ENCODE measurements at regions not wholly inside any gene's neighbourhood (a gene's known extent, or its start where the extent isn't known, plus 50 kb on each side); places are given as distances from the start of the nearest gene placed in this dataset.

GRCh38 chr1:25034736-25035522 is 104.9 kb upstream of the RUNX3 start:
- no peak for ATAC-seq
- Mint-ChIP-seq H3K4me3 (peak overlapping the region in 8 of 10 donors; percentile 8 to 64 (median 34)), H3K9me3 (no peaks in the 10 kb centered on the region), H3K4me1 (peaks cover 13 to 54% (median 33%) of the 10 kb centered on the region in 4 donors), H3K36me3 (no peaks in the 10 kb centered on the region), H3K27me3 (no peaks in the 10 kb centered on the region), H3K27ac (peak overlapping the region in 5 of 10 donors; percentile 50 to 96 (median 56))
- DNase-seq, result no peak
- POLR2A ChIA-PET, result interaction anchor here (1.0 to 8.1 kb wide), 11 partner anchors 11 to 122 kb away, joined by 3 to 107 read pairs (median 9); partner anchors contain the start of gene RUNX3

DNA sequence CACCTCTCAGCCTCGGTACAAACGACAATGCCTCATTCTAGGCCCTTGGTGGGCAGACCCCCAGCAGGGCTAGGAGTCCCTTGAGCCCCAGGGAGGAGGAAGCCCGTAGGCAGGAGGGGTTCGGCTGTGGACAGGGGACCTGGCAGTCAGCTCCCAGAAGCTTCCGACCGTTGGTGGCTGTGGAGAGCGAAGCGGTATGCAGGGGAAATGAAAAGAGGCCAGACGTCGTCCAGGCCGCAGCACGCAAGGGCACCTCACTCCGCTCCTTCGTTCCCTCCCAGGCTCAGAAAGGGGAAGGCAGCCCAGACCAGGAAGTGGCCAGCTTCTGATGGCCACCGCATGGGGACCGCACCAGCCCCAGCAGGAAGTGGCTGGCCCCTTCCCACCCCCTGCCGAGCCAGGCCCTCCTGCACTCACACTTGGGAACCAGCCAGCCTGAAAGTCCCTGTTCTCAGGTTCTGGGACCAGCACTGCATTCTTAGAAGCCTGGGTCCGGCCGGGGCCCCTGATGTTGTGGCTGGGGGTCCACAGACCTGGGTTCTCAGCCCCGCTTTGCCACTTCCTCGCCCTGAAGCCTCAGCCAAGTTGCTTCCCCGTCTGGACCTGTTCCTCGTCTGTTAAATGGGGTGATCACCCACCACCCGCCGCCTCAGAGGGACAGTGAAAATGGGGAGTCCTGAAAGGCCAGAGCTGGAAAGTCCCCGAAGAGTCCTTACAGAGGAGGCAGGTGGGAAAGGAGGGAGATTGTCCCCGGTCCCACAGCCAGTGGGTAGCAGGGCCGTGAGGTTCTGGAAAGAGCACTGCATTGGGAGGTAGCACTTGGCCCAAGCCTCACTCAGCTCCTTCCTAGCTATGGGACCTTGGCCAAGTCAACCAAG is 104.0 kb upstream of the RUNX3 start:
- peak in 2 of 10 donors; percentile 21 to 28 for DNase-seq

DNA sequence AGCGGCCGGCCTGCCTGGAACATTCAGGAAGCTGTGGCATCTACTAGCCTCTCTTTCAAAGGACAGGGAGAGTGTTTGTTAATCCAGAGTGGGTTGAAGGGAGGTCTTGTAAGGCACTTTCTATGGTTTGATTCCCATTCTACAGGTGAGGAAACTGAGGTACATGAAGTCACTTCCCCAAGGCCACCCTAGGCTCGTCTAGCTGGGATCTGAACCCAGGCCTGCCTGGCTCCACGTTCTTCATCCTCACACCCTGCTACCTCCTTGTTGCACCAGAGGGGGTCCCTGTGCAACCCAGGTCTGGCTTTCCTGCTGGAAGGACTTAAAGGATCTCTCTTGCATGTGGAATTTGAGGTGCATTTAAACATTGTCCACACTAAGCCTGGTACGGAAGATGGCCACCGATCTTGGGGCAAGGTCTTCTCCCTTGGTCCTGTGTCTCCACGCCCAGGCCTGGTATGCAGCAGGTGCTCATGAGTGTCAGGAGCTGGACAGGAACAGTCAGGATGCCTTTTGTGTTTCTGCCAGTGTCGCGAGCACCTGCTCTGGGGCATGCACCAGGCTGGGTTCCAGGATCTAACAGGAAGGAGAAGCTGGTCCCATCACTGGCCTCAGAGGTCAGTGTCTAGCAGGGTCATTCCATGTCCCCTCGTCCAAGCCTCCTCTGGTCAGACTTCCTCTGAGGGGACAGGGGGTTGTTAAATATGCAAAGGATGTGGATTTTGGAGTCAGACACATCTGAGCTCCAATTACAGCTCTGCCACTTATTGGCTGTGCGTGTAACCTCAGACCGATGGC is 103.2 kb upstream of the RUNX3 start:
- no peaks in the 10 kb centered on the region for H3K36me3 Mint-ChIP-seq
- ATAC-seq, result no peak

More for the DNA sequence above, 104.0 kb upstream of the RUNX3 start:
- Mint-ChIP-seq H3K27ac (peak overlapping the region in 8 of 10 donors; percentile 57 to 98 (median 96)), H3K4me1 (peaks cover 13 to 63% (median 39%) of the 10 kb centered on the region in 4 donors), H3K36me3 (no peaks in the 10 kb centered on the region), H3K27me3 (no peaks in the 10 kb centered on the region), H3K4me3 (peak overlapping the region in 8 of 10 donors; percentile 18 to 81 (median 60)), H3K9me3 (no peaks in the 10 kb centered on the region)
- POLR2A ChIA-PET, result interaction anchor here (0.8 to 8.1 kb wide), 11 partner anchors 10 to 105 kb away, joined by 3 to 107 read pairs (median 9); partner anchors contain the start of gene RUNX3
- ATAC-seq, result no peak

GRCh38 chr1:25031966-25032667 is 102.0 kb upstream of the RUNX3 start:
- H3K4me3 Mint-ChIP-seq, result peak overlapping the region; percentile 54 to 81 (median 69)
- no peaks in the 10 kb centered on the region for H3K36me3 Mint-ChIP-seq
- peak overlapping the region in 8 of 10 donors; percentile 95 to 98 (median 96) for H3K27ac Mint-ChIP-seq
- H3K9me3 Mint-ChIP-seq, result no peaks in the 10 kb centered on the region
- DNase-seq (peak in 9 of 10 donors; percentile 54 to 86 (median 68)), ATAC-seq (peak; percentile 58 to 88)
- peaks cover 6 to 73% (median 42%) of the 10 kb centered on the region in 4 donors for H3K4me1 Mint-ChIP-seq
- POLR2A ChIA-PET, result interaction anchor here (0.7 to 8.1 kb wide), 12 partner anchors 9 to 103 kb away, joined by 3 to 107 read pairs (median 6); partner anchors contain the start of gene RUNX3
- H3K27me3 Mint-ChIP-seq, result no peaks in the 10 kb centered on the region

More for the DNA sequence above, 103.2 kb upstream of the RUNX3 start:
- DNase-seq, result no peak
- Mint-ChIP-seq H3K4me1 (peaks cover 13 to 67% (median 41%) of the 10 kb centered on the region in 4 donors), H3K9me3 (no peaks in the 10 kb centered on the region), H3K27ac (peak overlapping the region in 8 of 10 donors; percentile 95 to 98 (median 96)), H3K27me3 (no peaks in the 10 kb centered on the region), H3K4me3 (peak overlapping the region; percentile 57 to 81 (median 66))
- POLR2A ChIA-PET, result interaction anchor here (0.7 to 8.1 kb wide), 16 partner anchors 10 to 123 kb away, joined by 3 to 107 read pairs (median 5); partner anchors contain the start of gene RUNX3

- no peaks in the 10 kb centered on the region for H3K36me3 Mint-ChIP-seq
- POLR2A ChIA-PET, result interaction anchor here (0.9 to 8.1 kb wide), 9 partner anchors 8 to 102 kb away, joined by 3 to 107 read pairs (median 11); partner anchors contain the start of gene RUNX3
These were observed 101.5 kb upstream of the RUNX3 start for GRCh38 chr1:25031601-25031965.

DNA sequence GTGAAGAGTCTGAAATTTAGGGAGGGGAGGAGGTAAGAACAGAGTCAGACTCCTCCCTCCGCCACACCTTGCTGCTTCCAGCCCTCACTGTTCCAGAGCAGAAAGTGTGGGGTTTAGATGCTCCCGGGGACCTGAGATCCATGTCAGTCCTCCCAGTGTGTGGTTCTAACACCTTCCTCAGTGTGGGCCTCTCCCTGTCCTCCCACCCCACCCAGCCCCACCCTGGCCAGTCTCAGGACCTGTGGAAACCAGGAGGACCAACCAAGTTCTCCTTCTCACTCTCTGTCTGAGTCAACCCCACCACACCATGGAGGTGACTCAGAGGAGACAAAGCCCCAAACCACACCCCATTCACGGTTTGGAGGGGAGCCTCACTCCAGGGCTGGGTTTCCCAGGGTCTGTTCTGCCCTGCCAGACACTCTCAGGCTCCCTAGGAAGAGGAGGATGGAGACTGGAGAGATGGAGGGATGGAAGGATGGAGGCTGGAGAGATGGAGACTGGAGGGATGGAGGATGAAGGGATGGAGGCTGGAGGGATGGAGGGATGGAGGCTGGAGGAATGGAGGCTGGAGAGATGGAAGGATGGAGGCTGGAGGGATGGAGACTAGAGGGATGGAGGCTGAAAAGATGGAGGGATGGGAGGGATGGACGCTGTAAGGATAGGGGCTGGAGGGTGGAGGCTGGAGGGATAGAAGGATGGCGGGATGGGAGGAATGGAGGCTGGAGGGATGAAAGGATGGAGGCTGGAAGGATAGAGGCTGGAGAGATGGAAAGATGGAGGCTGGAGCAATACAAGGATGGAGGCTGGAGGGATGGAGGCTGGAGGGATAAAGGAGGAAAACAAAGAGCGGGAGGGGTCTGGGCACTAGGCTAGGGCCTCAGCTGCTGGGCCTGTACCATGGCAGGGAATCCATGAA is 100.9 kb upstream of the RUNX3 start:
- H3K27ac Mint-ChIP-seq, result peak overlapping the region in 8 of 10 donors; percentile 79 to 98 (median 96)
- H3K4me1 Mint-ChIP-seq, result peaks cover 9 to 83% (median 43%) of the 10 kb centered on the region in 4 donors
- peak overlapping the region; percentile 7 to 81 (median 68) for H3K4me3 Mint-ChIP-seq

More at GRCh38 chr1:25031601-25031965, 101.5 kb upstream of the RUNX3 start:
- no peaks in the 10 kb centered on the region for H3K9me3 Mint-ChIP-seq
- H3K27me3 Mint-ChIP-seq, result no peaks in the 10 kb centered on the region
- H3K4me3 Mint-ChIP-seq, result peak overlapping the region in 8 of 10 donors; percentile 15 to 79 (median 64)
- DNase-seq, result peak in 3 of 10 donors; percentile 21 to 43 (median 35)
- H3K27ac Mint-ChIP-seq, result peak overlapping the region in 8 of 10 donors; percentile 95 to 98 (median 96)
- ATAC-seq, result peak; percentile 10 to 22
- peaks cover 8 to 79% (median 42%) of the 10 kb centered on the region in 4 donors for H3K4me1 Mint-ChIP-seq

DNA sequence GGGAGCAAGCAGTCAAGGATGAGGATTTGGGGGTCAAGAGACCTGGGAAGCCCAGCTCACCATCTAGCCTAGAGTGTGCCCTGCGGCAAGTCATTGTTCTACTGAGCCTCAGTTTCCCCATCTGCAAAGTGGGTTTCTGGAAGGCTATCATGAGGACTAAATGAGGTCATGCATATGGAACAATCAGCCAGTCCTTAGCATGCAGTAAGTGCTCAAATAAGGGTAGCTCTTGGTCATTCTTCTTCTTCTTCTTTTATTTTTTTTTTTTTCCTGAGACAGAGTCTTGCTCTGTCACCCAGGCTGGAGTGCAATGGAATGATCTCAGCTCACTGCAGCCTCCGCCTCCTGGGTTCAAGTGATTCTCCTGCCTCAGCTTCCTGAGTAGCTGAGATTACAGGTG is 99.9 kb upstream of the RUNX3 start:
- ATAC-seq (no peak), DNase-seq (no peak)
- peak overlapping the region in 9 of 10 donors; percentile 75 to 97 (median 91) for H3K27ac Mint-ChIP-seq
- H3K9me3 Mint-ChIP-seq, result no peaks in the 10 kb centered on the region
- H3K4me3 Mint-ChIP-seq, result peak overlapping the region; percentile 7 to 80 (median 70)
- H3K27me3 Mint-ChIP-seq, result no peaks in the 10 kb centered on the region
- peaks cover 16 to 91% (median 46%) of the 10 kb centered on the region in 4 donors for H3K4me1 Mint-ChIP-seq
- POLR2A ChIA-PET, result interaction anchor here (1.2 to 10.6 kb wide), 8 partner anchors 13 to 99 kb away, joined by 3 to 137 read pairs (median 5); partner anchors contain the start of gene RUNX3
- H3K36me3 Mint-ChIP-seq, result no peaks in the 10 kb centered on the region

More for the DNA sequence above, 100.9 kb upstream of the RUNX3 start:
- Mint-ChIP-seq H3K27me3 (no peaks in the 10 kb centered on the region), H3K9me3 (no peaks in the 10 kb centered on the region), H3K36me3 (no peaks in the 10 kb centered on the region)
- POLR2A ChIA-PET, result interaction anchor here (0.9 to 10.6 kb wide), 10 partner anchors 7 to 101 kb away, joined by 3 to 137 read pairs (median 9); partner anchors contain the start of gene RUNX3
- DNase-seq, result peak in 6 of 10 donors; percentile 35 to 81 (median 54)
- peak; percentile 38 to 69 for ATAC-seq

- H3K9me3 Mint-ChIP-seq, result no peaks in the 10 kb centered on the region
- peaks cover 25 to 97% (median 52%) of the 10 kb centered on the region in 4 donors for H3K4me1 Mint-ChIP-seq
- no peaks in the 10 kb centered on the region for H3K36me3 Mint-ChIP-seq
- ATAC-seq (no peak), DNase-seq (peak in 2 of 10 donors; percentile 13 to 37)
- peak overlapping the region; percentile 50 to 80 (median 70) for H3K4me3 Mint-ChIP-seq
- POLR2A ChIA-PET, result interaction anchor here (1.0 to 10.6 kb wide), 12 partner anchors 12 to 204 kb away, joined by 3 to 137 read pairs (median 4); partner anchors contain the start of genes RUNX3 and SYF2
- no peaks in the 10 kb centered on the region for H3K27me3 Mint-ChIP-seq
- peak overlapping the region in 9 of 10 donors; percentile 81 to 96 (median 90) for H3K27ac Mint-ChIP-seq
These were observed 99.0 kb upstream of the RUNX3 start for GRCh38 chr1:25028907-25029599.

- no peaks in the 10 kb centered on the region for H3K36me3 Mint-ChIP-seq
- ATAC-seq (no peak), DNase-seq (no peak)
- H3K4me1 Mint-ChIP-seq, result peaks cover 30 to 97% (median 56%) of the 10 kb centered on the region in 4 donors
- no peaks in the 10 kb centered on the region for H3K27me3 Mint-ChIP-seq
- POLR2A ChIA-PET, result interaction anchor here (1.0 to 10.6 kb wide), 10 partner anchors 11 to 204 kb away, joined by 3 to 137 read pairs (median 5); partner anchors contain the start of genes RUNX3 and SYF2
- H3K4me3 Mint-ChIP-seq, result peak overlapping the region; percentile 50 to 80 (median 70)
- peak overlapping the region in 9 of 10 donors; percentile 81 to 96 (median 90) for H3K27ac Mint-ChIP-seq
- H3K9me3 Mint-ChIP-seq, result no peaks in the 10 kb centered on the region
These were observed 98.5 kb upstream of the RUNX3 start for GRCh38 chr1:25028587-25028906.
